Esophagus muscularis mucosa (tissue), 4 donors: ENCODE measurements at regions not wholly inside any gene's neighbourhood (a gene's known extent, or its start where the extent isn't known, plus 50 kb on each side); places are given as distances from the start of the nearest gene placed in this dataset.

Experiments used
- DNase-seq: peaks from one replicate; pipeline ENCODE4 v3.0.0-alpha.2; 2017; ENCODE audit errors: extremely low spot score
- H3K27ac ChIP-seq, 4 donors: fragments of 200-600 bp; sonication (generic); replicated peaks in 1 of 4; 1 replicate in 3 of 4; 2 replicates in 1 of 4; pipeline ENCODE4 v1.5.1; 2016 to 2019; ENCODE audit warnings: mild to moderate bottlenecking in 1 of 4
- H3K27me3 ChIP-seq, 4 donors: fragments of 200-600 bp; sonication (generic); one replicate each; pipeline versions ENCODE4 v1.5.1 to v1.6.0; 2016 to 2019
- H3K36me3 ChIP-seq, 4 donors: fragments of 200-600 bp; sonication (generic); one replicate each; pipeline ENCODE4 v1.5.1; 2016 to 2019
- H3K4me1 ChIP-seq, 4 donors: fragments of 200-600 bp; sonication (generic); one replicate each; pipeline ENCODE4 v1.5.1; 2016 to 2019
- H3K4me3 ChIP-seq, 4 donors: fragments of 200-600 bp; sonication (generic); 1 replicate in 2 of 4; 2 replicates in 2 of 4; pipeline ENCODE4 v1.5.1; 2016 to 2019; ENCODE audit warnings: mild to moderate bottlenecking in 4 of 4, moderate library complexity in 1 of 4
- H3K9me3 ChIP-seq, 4 donors: fragments of 200-600 bp; sonication (generic); 1 replicate in 3 of 4; 2 replicates in 1 of 4; pipeline ENCODE4 v1.5.1; 2016 to 2019
- EP300 ChIP-seq: sonication (generic); formaldehyde crosslinking; IDR thresholded peaks from one replicate; pipeline ENCODE4 v1.6.1; 2017; ENCODE audit warnings: antibody characterized with exemption
- POLR2A ChIP-seq: fragments of 450-650 bp; IDR thresholded peaks from one replicate; pipeline ENCODE4 v1.6.1; 2017; ENCODE audit warnings: antibody characterized with exemption, moderate library complexity, mild to moderate bottlenecking, low read depth
- POLR2AphosphoS5 ChIP-seq, 2 donors: sonication (generic); formaldehyde crosslinking; IDR thresholded peaks; one replicate each; pipeline ENCODE4 v1.6.1; 2017; ENCODE audit warnings: antibody characterized with exemption in 2 of 2
- WGBS: methylation state at CpG from one replicate; pipeline ENCODE4 v1.1.5; 2018; 5-methylcytosine and 5-hydroxymethylcytosine counted together
- intact Hi-C: fragments of 100-400 bp; cut with DNase I; formaldehyde crosslinking; loops from one replicate; pipeline ENCODE4 v1.15.1; 2023
- TF ChIP-seq, protein P1 (sequence below), 3 experiments: fragments of 200-600 bp in 2 of 3; fragments of 450-650 bp in 1 of 3; sonication (generic) in 2 of 3; IDR thresholded peaks; one replicate each; pipeline ENCODE4 v1.5.1; 2017 to 2019; ENCODE audit warnings: antibody characterized with exemption in 3 of 3, mild to moderate bottlenecking in 2 of 3, moderate library complexity in 1 of 3

DNA sequence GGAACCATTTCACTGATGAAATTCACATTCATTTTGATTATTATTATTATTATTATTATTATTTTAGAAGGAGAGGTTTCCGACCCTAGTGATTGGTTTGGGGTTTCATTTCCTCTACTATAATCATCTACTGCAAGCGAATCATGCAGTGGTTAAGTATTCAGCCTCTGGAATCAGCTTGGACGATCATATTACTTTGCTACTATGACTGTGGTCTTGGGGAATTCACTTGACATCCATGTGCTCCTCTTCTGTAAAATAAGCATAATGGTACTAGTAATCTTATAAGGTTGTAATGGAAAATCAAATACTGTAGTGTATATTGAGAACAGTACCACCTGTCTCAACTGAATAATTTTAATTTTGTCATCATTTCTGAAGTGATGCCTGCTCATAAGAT, 132.1 kb upstream of the SLC4A4 start:
- intact Hi-C loops, result no loop called here
- no peak overlapping the region for H3K4me3 ChIP-seq
- H3K36me3 ChIP-seq, result no peaks in the 10 kb centered on the region
- H3K27me3 ChIP-seq, result no peaks in the 10 kb centered on the region
- DNase-seq, result no peak
- WGBS, result 91% methylated on average over 3 of the region's 3 CpGs
- no peak overlapping the region for H3K27ac ChIP-seq
- no peak for TF ChIP-seq POLR2A
- no peak for TF ChIP-seq POLR2AphosphoS5 (IDR thresholded peaks at IDR 0.05)
- no peak for TF ChIP-seq EP300
- TF ChIP-seq, protein P1, sequence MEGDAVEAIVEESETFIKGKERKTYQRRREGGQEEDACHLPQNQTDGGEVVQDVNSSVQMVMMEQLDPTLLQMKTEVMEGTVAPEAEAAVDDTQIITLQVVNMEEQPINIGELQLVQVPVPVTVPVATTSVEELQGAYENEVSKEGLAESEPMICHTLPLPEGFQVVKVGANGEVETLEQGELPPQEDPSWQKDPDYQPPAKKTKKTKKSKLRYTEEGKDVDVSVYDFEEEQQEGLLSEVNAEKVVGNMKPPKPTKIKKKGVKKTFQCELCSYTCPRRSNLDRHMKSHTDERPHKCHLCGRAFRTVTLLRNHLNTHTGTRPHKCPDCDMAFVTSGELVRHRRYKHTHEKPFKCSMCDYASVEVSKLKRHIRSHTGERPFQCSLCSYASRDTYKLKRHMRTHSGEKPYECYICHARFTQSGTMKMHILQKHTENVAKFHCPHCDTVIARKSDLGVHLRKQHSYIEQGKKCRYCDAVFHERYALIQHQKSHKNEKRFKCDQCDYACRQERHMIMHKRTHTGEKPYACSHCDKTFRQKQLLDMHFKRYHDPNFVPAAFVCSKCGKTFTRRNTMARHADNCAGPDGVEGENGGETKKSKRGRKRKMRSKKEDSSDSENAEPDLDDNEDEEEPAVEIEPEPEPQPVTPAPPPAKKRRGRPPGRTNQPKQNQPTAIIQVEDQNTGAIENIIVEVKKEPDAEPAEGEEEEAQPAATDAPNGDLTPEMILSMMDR (IDR thresholded peaks at IDR 0.05), result no peak
- H3K4me1 ChIP-seq, result peaks cover 0 to 5% (median 0%) of the 10 kb centered on the region in 4 donors
- no peaks in the 10 kb centered on the region for H3K9me3 ChIP-seq

- no peaks in the 10 kb centered on the region for H3K27me3 ChIP-seq
- no peak overlapping the region for H3K27ac ChIP-seq
- TF ChIP-seq, protein P1 (IDR thresholded peaks at IDR 0.05), result no peak
- no peak for TF ChIP-seq POLR2A
- no peak for DNase-seq
- no peaks in the 10 kb centered on the region for H3K9me3 ChIP-seq
- peaks cover 0 to 11% (median 0%) of the 10 kb centered on the region in 4 donors for H3K4me1 ChIP-seq
- intact Hi-C loops, result no loop called here
- H3K4me3 ChIP-seq, result no peak overlapping the region
- H3K36me3 ChIP-seq, result no peaks in the 10 kb centered on the region
Observed at GRCh38 chr4:71209161-71209560, 129.7 kb upstream of the SLC4A4 start.

DNA sequence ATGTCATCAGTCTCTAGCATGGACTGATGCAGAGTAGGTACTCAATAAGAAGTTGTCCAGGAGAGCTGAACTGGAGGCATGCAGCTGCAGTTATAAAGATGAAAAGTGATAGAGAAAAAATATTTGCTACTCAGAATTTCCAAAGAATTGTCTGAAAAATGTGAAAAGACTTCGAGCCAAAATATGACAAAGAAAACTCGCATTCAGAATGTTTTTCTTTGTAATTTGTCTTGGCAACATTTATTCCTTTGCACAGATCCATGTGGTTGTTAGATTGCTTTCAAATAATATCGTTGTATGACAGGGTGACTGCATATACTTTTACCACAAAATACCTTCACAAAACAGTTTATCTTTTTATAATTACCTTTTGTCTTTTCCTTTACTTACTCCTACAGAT, 128.0 kb upstream of the SLC4A4 start:
- no peak overlapping the region for H3K27ac ChIP-seq
- no peak for DNase-seq
- TF ChIP-seq EP300, result no peak
- TF ChIP-seq POLR2A, result no peak
- TF ChIP-seq, protein P1 (IDR thresholded peaks at IDR 0.05), result no peak
- TF ChIP-seq POLR2AphosphoS5 (IDR thresholded peaks at IDR 0.05), result no peak
- H3K36me3 ChIP-seq, result no peaks in the 10 kb centered on the region
- H3K4me3 ChIP-seq, result no peak overlapping the region
- intact Hi-C loops, result no loop called here
- peaks cover 0 to 11% (median 0%) of the 10 kb centered on the region in 4 donors for H3K4me1 ChIP-seq
- H3K27me3 ChIP-seq, result no peaks in the 10 kb centered on the region
- no peaks in the 10 kb centered on the region for H3K9me3 ChIP-seq
- WGBS, result 46% methylated on average over 3 of the region's 3 CpGs

GRCh38 chr4:71211748-71212147, 127.1 kb upstream of the SLC4A4 start:
- Histone ChIP-seq H3K27me3 (no peaks in the 10 kb centered on the region), H3K4me1 (peaks cover 0 to 11% (median 0%) of the 10 kb centered on the region in 4 donors), H3K36me3 (no peaks in the 10 kb centered on the region), H3K27ac (no peak overlapping the region), H3K9me3 (no peaks in the 10 kb centered on the region), H3K4me3 (no peak overlapping the region)
- no peak for DNase-seq
- intact Hi-C loops, result no loop called here
- TF ChIP-seq EP300, result no peak
- no peak for TF ChIP-seq POLR2AphosphoS5 (IDR thresholded peaks at IDR 0.05)
- TF ChIP-seq, protein P1 (IDR thresholded peaks at IDR 0.05), result no peak
- TF ChIP-seq POLR2A, result no peak
- WGBS, result 74% methylated on average over 3 of the region's 3 CpGs

DNA sequence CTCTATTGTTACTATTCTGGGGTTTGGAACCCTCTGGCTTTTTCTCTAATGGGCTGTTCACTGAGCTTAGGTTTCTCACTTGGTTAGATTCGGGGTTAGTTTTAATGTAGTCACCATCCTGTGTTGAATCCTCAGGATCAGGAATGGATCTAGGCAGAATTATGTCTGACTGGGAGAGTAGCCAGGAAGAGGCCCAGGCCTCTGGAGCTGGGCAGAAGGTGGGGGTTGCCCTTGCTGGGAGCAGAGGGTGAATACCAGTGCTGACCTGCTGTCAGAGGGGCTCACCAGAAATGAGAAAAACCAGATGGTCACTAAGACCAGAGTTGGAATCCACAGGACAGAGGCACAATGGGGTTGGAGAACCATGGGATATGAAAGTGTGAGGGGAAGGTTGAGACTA, 126.6 kb upstream of the SLC4A4 start:
- Histone ChIP-seq H3K27me3 (no peaks in the 10 kb centered on the region), H3K27ac (no peak overlapping the region), H3K36me3 (no peaks in the 10 kb centered on the region), H3K9me3 (no peaks in the 10 kb centered on the region), H3K4me1 (peaks cover 0 to 11% (median 1%) of the 10 kb centered on the region in 4 donors), H3K4me3 (no peak overlapping the region)
- no peak for TF ChIP-seq POLR2A
- TF ChIP-seq, protein P1 (IDR thresholded peaks at IDR 0.05), result no peak
- no peak for TF ChIP-seq EP300
- TF ChIP-seq POLR2AphosphoS5 (IDR thresholded peaks at IDR 0.05), result no peak
- WGBS, result 86% methylated on average over 1 of the region's 1 CpG
- no peak for DNase-seq
- intact Hi-C loops, result no loop called here
